A673 (cell line): ENCODE measurements at regions not wholly inside any gene's neighbourhood (a gene's known extent, or its start where the extent isn't known, plus 50 kb on each side); places are given as distances from the start of the nearest gene placed in this dataset.

ENCODE experiments used
- BruUV-seq: library from RNA; stranded (reverse); fragments of 400-500 nt; replicated peaks from 2 replicates; lab custom pipeline; 2021; lab: Mats Ljungman, UMichigan
- CTCF ChIA-PET: fragments of 300-600 bp; sonication (Branson Sonifier 250); formaldehyde crosslinking; loops from one replicate; lab custom pipeline; 2022; ENCODE audit warnings: antibody characterized with exemption; lab: Charles Lee
- POLR2A ChIA-PET: fragments of 300-600 bp; sonication (Branson Sonifier 250); formaldehyde crosslinking; loops from one replicate; lab custom pipeline; 2022; ENCODE audit warnings: antibody characterized with exemption; ENCODE audit not compliant: low non-redundant PET; lab: Charles Lee
- DNase-seq: peaks from one replicate; pipeline ENCODE4 v3.0.0-alpha.2; 2015; ENCODE audit warnings: low spot score
- H3K27ac ChIP-seq: fragments of 200-600 bp; sonication (generic); 2 replicates; pipeline ENCODE4 v1.5.1; 2016; ENCODE audit warnings: mixed run types, low read depth, mild to moderate bottlenecking, mixed read lengths, antibody characterized with exemption, low read length; ENCODE audit not compliant: poor library complexity, severe bottlenecking
- H3K27me3 ChIP-seq: fragments of 200-600 bp; sonication (generic); replicated peaks from 2 replicates; pipeline ENCODE4 v1.6.1; 2017; ENCODE audit warnings: mixed run types, low read depth, mild to moderate bottlenecking, mixed read lengths, antibody characterized with exemption, low read length; ENCODE audit not compliant: insufficient read depth, poor library complexity
- H3K36me3 ChIP-seq: fragments of 200-600 bp; sonication (generic); 2 replicates; pipeline ENCODE4 v1.6.1; 2016; ENCODE audit warnings: mixed run types, mild to moderate bottlenecking, mixed read lengths, antibody characterized with exemption, low read length; ENCODE audit not compliant: insufficient read depth, poor library complexity, severe bottlenecking
- H3K4me1 ChIP-seq: fragments of 200-600 bp; sonication (generic); 2 replicates; pipeline ENCODE4 v1.6.1; 2017; ENCODE audit warnings: mixed run types, mild to moderate bottlenecking, mixed read lengths, antibody characterized with exemption, low read length; ENCODE audit not compliant: insufficient read depth, poor library complexity, severe bottlenecking
- H3K4me3 ChIP-seq: fragments of 200-600 bp; sonication (generic); 2 replicates; pipeline ENCODE4 v1.5.1; 2016; ENCODE audit warnings: low read depth, mixed run types, mild to moderate bottlenecking, mixed read lengths, low read length; ENCODE audit not compliant: poor library complexity, severe bottlenecking
- H3K9me3 ChIP-seq: fragments of 200-600 bp; sonication (generic); 2 replicates; pipeline ENCODE4 v1.6.1; 2016; ENCODE audit warnings: mixed run types, low read depth, mild to moderate bottlenecking, mixed read lengths, antibody characterized with exemption, low read length; ENCODE audit not compliant: poor library complexity, severe bottlenecking
- EZH2 ChIP-seq: fragments of 200-600 bp; sonication (generic); IDR thresholded peaks from 2 replicates; pipeline ENCODE4 v1.6.1; 2017; ENCODE audit warnings: borderline replicate concordance, low read depth, mild to moderate bottlenecking, mixed read lengths, antibody characterized with exemption, low read length; ENCODE audit not compliant: poor library complexity, severe bottlenecking
- intact Hi-C: fragments of 100-400 bp; cut with micrococcal nuclease; formaldehyde crosslinking; loops from one replicate; pipeline ENCODE4 v1.10.0; 2022; ENCODE audit not compliant: unreplicated experiment
- TF ChIP-seq, protein P1 (sequence below): fragments of 300-800, 200-600 bp; sonication (generic); conservative IDR thresholded peaks from 2 replicates; pipeline ENCODE4 v1.5.1; 2017; ENCODE audit warnings: low read depth, mild to moderate bottlenecking, antibody characterized with exemption, low read length, moderate library complexity, mixed read lengths

- Histone ChIP-seq H3K4me3 (no peak overlapping the region), H3K27me3 (no peaks in the 10 kb centered on the region), H3K9me3 (no peaks in the 10 kb centered on the region), H3K4me1 (no peaks in the 10 kb centered on the region), H3K36me3 (no peaks in the 10 kb centered on the region), H3K27ac (no peak overlapping the region)
- POLR2A ChIA-PET: no interaction called here
- no TSS peak for BruUV-seq
- peak; percentile 45 for DNase-seq
- intact Hi-C loops: no loop called here
- no peak for TF ChIP-seq EZH2
- TF ChIP-seq, protein P1, sequence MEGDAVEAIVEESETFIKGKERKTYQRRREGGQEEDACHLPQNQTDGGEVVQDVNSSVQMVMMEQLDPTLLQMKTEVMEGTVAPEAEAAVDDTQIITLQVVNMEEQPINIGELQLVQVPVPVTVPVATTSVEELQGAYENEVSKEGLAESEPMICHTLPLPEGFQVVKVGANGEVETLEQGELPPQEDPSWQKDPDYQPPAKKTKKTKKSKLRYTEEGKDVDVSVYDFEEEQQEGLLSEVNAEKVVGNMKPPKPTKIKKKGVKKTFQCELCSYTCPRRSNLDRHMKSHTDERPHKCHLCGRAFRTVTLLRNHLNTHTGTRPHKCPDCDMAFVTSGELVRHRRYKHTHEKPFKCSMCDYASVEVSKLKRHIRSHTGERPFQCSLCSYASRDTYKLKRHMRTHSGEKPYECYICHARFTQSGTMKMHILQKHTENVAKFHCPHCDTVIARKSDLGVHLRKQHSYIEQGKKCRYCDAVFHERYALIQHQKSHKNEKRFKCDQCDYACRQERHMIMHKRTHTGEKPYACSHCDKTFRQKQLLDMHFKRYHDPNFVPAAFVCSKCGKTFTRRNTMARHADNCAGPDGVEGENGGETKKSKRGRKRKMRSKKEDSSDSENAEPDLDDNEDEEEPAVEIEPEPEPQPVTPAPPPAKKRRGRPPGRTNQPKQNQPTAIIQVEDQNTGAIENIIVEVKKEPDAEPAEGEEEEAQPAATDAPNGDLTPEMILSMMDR: no peak
- CTCF ChIA-PET: no interaction called here
These were observed 382.2 kb upstream of the ANO5 start for GRCh38 chr11:21810650-21811049.

DNA sequence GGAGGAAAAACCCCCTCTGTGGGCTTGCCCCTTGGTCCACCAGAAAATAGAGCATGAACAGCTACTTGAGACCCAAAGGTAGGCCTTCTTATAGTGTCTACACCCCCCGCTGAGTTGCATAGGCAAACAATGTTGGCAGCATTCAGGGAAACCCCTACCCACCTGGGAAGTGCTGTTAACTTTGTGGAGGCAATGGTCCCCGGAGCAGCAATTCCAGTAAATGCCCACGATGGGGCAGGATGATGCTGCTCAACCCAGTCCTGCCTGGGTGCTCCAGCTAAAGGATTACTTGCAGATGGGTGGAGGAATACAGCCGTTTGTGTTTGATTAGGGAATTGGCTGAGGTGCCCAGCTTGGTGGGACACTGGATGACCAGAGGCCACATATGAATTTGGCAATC is 381.3 kb upstream of the ANO5 start:
- ChIA-PET CTCF (no interaction called here), POLR2A (no interaction called here)
- DNase-seq: peak; percentile 7
- no TSS peak for BruUV-seq
- H3K9me3 ChIP-seq: no peaks in the 10 kb centered on the region
- intact Hi-C loops: no loop called here
- no peak overlapping the region for H3K4me3 ChIP-seq
- H3K36me3 ChIP-seq: no peaks in the 10 kb centered on the region
- H3K27ac ChIP-seq: no peak overlapping the region
- H3K4me1 ChIP-seq: no peaks in the 10 kb centered on the region
- no peaks in the 10 kb centered on the region for H3K27me3 ChIP-seq
- no peak for TF ChIP-seq EZH2
- TF ChIP-seq, protein P1: 0 out of 2 replicates have a peak, but pooled peaks have one; percentile 21

DNA sequence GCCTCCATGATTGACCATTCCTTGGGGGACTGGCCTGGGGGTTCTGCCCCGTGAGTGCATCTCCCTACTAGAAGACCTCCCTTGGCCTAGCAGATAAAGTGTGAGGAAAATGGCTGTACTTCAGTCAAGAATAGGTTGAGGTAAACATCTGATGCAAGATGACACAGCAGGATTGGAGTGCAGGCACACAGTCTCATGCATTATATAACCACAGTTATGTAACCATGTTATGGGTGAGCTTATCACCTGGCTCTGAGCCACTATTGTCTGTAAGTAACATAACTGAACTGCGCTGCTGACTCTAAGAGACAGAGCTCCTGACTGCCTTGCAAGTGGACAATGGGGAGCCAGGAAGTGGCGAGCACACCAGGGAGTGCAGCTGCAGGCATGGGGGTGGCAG is 378.7 kb upstream of the ANO5 start:
- Histone ChIP-seq H3K9me3 (no peaks in the 10 kb centered on the region), H3K27ac (no peak overlapping the region), H3K27me3 (no peaks in the 10 kb centered on the region), H3K4me1 (no peaks in the 10 kb centered on the region), H3K36me3 (no peaks in the 10 kb centered on the region), H3K4me3 (no peak overlapping the region)
- intact Hi-C loops: no loop called here
- CTCF ChIA-PET: no interaction called here
- DNase-seq: peak; percentile 25
- BruUV-seq: no TSS peak
- TF ChIP-seq, protein P1: no peak
- TF ChIP-seq EZH2: no peak
- POLR2A ChIA-PET: no interaction called here
